ENCODE measurements at regions not wholly inside any gene's neighbourhood (a gene's known extent, or its start where the extent isn't known, plus 50 kb on each side); places are given as distances from the start of the nearest gene placed in this dataset.

DNA sequence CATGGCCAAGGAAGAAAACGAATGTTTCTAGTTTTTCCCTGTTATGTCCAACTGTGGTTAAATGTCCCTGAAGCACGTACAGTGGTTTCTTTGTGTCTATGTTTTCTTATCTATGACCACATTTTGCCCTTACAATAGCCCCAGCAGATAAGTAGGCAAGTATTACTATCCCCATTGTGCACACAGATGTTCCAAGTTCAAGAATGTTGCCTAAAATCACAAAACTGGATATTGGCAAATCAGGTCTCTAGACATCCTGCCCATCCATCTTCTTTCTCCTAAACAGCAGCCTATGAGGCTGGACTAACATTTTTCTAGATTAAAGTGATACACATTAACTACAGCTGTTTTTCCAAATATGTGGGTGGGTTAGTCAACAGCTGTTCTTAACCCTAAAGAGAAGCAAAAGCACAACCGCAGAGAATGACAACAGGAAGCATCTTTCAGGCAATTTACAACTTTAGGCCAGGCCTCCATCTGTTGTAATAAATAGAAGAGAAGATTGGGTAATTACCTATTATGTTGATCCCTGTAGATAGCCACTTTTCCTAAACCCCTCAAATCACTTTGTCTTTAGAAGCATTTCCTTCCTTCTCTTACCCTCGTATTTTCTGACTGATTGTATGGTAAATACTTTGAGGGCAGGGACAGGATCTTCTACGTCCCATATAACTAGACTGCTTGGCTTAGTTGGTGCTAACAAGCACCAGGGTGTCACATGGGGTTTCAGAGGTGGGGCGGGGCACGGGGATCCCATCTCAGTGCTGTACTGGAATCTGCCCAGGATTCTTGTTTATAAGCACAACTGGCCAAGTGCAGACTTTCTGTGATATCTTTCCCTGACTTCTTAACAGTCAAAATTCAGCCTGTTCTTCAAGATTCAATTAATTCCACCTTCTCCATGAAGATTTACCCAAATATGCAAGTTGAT lies 132.1 kb upstream of the SETBP1 start:
- TF ChIP-seq, protein P1, sequence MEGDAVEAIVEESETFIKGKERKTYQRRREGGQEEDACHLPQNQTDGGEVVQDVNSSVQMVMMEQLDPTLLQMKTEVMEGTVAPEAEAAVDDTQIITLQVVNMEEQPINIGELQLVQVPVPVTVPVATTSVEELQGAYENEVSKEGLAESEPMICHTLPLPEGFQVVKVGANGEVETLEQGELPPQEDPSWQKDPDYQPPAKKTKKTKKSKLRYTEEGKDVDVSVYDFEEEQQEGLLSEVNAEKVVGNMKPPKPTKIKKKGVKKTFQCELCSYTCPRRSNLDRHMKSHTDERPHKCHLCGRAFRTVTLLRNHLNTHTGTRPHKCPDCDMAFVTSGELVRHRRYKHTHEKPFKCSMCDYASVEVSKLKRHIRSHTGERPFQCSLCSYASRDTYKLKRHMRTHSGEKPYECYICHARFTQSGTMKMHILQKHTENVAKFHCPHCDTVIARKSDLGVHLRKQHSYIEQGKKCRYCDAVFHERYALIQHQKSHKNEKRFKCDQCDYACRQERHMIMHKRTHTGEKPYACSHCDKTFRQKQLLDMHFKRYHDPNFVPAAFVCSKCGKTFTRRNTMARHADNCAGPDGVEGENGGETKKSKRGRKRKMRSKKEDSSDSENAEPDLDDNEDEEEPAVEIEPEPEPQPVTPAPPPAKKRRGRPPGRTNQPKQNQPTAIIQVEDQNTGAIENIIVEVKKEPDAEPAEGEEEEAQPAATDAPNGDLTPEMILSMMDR (IDR thresholded peaks at IDR 0.05), result no peak
- TF ChIP-seq EP300 (IDR thresholded peaks at IDR 0.05), result no peak
- TF ChIP-seq POLR2A (IDR thresholded peaks at IDR 0.05), result no peak

Measured in gastroesophageal sphincter (tissue), 3 donors.